LoVo (cell line): ENCODE measurements at regions not wholly inside any gene's neighbourhood (a gene's known extent, or its start where the extent isn't known, plus 50 kb on each side); places are given as distances from the start of the nearest gene placed in this dataset.
"Not testable (repeated sequence)": the region's sequence is repeated elsewhere in the genome, so short reads cannot be mapped to it uniquely, and the experiment has no call there.

Experiments
- DNase-seq: peaks from one replicate; pipeline ENCODE4 v3.0.0-alpha.2; 2016; ENCODE audit warnings: low spot score

DNA sequence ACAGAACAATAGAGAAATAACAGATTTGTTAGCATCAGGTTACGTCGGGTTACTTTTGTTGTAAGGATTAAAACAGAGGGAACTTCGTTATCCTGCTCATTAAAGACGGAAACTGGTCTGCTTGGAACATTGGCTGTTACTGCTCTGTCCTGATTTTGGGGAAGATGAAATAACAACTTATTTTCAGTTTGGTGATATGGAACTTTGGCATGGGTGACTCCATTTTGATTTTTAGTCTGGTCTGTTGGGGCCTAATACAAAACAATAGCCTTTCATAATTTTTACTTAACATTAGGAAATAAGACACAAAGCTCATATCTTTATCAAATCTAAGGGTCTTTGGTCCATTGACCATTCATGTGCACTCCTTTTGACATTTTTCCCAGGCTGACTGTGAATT, 220.5 kb upstream of the DUSP10 start:
- no peak for DNase-seq

GRCh38 chr1:221961532-221962292, 219.8 kb upstream of the DUSP10 start:
- DNase-seq = peak; percentile 65

- DNase-seq = not testable (repeated sequence)
These were observed 216.3 kb upstream of the DUSP10 start for GRCh38 chr1:221958161-221958562.

DNA sequence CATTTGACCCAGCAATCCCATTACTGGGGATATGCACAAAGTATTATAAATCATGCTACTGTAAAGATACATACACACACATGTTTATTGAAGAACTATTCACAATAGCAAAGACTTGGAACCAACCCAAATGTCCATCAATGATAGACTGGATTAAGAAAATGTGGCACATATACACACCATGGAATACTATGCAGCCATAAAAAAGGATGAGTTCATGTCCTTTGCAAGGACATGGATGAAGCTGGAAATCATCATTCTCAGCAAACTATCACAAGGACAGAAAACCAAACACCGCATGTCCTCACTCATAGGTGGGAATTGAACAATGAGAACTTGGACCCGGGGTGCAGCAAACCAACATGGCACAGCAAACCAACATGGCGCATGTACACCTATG, 215.5 kb upstream of the DUSP10 start:
- DNase-seq = not testable (repeated sequence)

DNA sequence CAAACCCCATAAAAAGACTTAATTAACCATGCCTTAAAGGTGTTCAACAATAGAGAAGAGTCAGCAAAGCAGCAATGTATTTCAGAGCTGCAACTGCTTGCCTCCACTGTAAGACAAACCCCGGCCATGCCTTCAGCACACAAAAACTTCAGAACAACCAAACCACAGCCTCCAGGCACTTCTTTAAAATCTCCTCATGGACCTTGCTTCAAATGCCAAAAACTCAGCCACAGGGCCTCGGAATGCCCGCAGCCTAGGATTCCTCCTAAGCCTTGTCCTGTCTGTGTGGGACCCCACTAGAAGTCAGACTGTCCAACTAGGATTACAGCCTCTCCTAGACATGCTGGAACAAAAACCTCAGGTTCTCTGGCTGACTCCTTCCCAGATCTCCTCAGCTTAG, 208.1 kb upstream of the DUSP10 start:
- no peak for DNase-seq

- DNase-seq = no peak
These were observed 206.6 kb upstream of the DUSP10 start for GRCh38 chr1:221948459-221948858.

GRCh38 chr1:221947731-221948130, 205.8 kb upstream of the DUSP10 start:
- no peak for DNase-seq

GRCh38 chr1:221946768-221947167, 204.9 kb upstream of the DUSP10 start:
- DNase-seq = no peak

DNA sequence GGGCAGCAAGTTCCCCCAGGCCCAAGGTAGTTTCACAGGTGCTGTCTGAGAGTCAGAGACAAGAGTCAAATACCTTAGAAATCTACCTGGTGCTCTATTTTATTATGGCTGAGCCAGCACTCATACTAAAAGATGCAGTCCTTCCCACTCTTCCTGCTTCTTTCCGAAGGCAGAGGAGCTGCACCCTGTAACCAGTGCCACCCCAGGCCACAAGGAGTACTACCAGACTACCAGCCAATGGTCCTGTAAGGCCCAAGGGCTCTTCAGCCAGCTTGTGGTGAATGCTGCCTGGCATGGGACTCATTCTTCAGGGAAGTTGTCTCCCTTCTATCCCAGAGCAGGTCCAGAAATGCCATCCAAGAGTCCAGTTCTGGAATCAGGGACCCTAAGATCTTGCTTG, 203.8 kb upstream of the DUSP10 start:
- DNase-seq = no peak

GRCh38 chr1:221944247-221944870, 202.5 kb upstream of the DUSP10 start:
- DNase-seq = no peak

GRCh38 chr1:221940631-221941030, 198.7 kb upstream of the DUSP10 start:
- DNase-seq = no peak

DNA sequence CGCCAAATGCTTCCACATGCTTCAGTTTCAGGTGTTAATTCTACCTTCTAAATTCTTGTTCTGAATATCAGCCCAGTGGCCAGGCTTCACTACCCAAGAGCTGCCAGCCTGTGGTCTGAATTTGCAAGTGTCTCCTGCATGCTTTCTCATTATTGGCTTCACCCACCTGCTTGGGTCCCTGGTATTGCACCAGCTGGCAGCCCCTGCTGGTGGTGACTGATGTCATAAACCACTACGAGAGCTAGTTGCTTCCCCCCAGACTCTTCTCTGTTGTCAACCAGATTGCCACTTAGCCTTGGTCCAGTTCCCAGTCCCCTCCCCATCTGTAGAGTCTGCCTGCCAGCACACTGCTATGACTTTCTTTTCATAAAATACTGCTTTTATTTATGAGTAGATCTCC, 197.7 kb upstream of the DUSP10 start:
- no peak for DNase-seq

DNA sequence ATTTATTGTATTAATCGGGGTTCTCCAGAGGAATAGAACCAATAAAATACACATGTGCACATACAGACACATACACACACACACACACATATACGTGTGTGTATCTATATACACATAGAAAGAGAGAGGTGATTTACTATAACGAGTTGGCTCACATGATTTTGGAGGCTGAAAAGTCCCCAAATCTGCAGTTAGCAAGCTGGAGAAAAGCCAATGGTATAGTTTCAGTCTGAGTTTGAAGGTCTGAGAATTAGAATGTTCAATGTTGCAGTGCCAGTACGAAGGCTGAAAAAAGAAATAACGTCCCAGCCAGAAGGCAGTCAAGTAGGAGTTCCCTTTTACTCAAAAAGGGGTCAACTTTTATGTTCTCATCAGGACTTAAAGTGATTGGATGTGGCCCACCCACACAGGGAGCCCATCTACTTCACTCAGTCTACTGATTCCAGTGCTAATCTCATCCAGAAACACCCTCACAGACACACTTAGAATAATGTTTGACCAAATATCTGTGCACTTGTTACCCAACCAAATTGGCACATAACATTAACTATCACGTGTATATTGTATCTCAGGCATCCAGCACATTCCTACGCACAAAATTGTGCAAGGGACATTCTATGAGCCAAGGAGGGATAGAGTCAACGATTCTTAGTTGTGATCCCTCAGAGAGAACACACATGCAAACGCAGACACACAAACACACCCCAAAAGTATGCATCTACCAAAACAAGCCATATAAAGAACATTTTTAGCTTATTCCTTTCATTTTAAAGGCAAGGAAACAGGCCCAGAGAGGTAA, 195.5 kb upstream of the DUSP10 start:
- DNase-seq = no peak

- no peak for DNase-seq
These were observed 191.9 kb upstream of the DUSP10 start for GRCh38 chr1:221933814-221934213.

- DNase-seq = no peak
These were observed 184.6 kb upstream of the DUSP10 start for GRCh38 chr1:221926441-221926840.

DNA sequence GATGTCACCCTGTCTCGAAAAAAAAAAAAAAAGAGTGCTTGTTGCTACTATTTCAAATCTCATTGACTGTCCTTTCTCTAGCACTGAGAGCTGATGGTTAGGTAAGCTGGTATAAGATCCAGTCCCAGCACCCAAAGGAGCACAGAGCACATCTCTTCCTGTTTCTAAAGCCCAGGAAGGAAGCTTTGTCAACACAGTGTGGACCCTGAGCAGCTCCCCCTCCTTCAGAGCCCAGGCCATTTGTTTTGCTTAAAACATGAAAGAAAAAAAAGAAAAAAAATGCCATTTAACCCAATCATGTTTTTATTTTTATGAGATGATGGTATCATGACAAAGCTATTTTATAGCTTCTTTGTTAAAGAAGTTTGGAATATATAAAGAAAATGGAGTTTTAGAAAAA, 184.1 kb upstream of the DUSP10 start:
- no peak for DNase-seq

DNA sequence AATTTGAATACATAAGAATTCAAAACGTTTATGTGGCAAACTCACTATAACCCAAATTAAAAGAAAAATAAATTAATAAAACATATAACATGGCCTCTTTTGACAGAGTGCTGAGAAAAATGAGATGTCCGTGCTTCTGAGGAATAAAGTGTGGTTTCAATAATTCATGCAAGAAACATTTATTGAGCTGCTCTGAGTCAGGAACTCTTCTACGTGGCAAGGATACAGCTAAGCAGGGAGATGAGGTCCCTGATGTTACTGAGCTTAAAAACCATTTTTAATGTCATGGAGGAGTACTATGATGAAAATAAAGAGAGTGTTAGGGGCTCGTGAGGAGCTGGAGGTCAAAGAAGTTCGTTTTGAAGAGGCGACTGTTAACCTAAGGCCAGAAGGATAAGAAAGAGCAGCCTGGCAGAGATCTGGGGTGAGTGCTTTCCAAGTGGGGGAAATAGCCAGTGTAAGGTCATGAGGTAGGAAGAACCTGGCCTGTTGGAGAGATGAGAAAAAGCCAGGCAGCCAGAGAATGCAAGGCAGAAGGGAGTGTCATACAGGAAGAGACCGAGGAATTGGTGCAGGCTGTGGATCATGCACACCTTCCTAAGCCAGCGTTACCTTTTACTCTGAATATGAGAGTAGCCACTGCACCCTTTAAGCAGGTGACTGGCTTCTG, 182.2 kb upstream of the DUSP10 start:
- no peak for DNase-seq

DNA sequence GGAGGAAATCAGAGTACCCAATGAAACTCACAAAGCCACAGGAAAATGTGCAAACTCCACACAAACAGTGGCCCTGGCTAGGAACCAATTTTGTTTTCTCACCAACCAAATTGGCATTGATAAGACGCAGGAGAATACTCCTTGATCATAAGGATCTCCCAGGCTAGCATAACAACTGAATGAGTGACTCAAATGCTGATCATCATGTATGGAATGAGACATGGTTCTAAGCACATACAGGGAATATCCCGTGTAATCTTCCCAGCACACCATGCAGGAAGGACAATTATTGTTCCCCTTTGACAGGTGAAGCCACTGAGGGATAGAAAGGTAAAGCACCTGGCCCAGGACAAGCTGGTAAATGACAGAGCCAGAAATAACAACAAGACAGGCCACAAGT, 180.0 kb upstream of the DUSP10 start:
- DNase-seq = no peak

DNA sequence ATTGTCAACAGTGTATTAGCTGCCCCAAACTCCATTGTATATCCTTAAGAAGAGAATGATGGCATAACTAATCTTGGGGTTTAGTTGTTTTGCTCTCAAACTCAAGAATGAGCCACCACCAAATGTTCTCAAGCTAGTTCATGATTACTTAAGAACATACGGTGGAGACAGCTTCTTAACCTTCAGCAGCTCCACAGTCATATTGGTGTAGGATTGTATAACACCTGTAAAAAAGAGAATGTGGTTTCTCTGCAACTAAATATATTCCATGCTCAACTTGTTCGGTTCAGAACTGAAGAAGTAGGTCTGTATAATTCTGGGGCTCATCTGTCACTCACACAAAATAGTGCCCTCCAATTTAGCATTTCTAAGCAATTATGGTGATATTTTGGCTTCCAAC, 177.9 kb upstream of the DUSP10 start:
- DNase-seq = no peak

DNA sequence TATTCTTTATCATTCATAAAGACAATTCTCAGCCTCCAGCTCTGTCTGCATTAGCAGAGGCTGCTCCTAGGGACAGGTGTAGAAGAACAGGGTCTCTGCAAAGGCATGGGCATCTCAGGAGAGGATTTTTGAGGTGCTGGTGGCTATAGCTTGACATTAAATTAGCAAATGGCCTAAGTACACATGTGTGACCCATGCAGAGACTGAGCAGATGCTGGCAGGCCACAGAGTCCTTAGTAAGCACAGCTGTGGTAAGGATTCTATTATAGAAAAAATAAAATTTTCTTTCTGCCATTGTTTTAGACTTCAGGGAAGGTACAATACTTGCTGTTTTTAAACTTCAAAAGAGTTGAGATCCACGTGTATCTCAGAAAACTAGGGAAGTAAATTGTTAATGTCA, 177.5 kb upstream of the DUSP10 start:
- no peak for DNase-seq

DNA sequence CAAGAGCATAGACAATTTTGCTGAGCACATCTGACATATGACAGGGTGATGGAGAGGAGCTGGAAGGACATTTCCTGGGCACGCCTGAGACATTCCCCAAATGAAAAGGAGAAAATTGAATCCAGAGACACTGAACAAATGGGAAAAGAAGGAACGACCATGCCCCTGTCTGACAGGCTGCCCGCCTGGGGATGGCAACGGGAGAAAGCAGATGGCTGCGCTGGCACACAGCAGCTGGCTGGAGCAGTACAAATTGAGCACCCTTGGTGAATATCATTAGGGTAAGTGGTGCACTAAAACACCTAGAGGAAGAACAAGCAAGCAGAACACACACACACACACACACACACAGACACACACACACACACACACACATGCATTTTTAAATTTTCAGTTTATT, 174.3 kb upstream of the DUSP10 start:
- no peak for DNase-seq

DNA sequence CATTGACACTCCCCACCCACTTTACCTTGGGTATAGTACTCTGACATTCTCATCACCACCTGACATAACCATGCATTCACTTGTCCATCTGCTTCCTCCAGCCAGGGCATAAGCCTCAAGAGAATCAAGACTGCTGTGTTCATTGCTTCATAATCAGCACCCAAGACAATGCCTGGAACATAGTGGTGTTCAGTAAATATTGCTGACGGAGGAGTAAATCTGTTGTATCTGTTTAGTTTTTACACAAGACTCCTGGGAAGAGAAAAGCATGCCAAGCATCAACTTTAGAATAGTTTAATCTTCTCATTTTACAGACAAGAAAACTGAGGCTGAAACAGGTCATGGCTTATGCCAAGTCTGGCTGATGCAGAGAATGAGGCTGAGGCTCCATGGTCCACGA, 173.9 kb upstream of the DUSP10 start:
- DNase-seq = no peak
